ENCODE measurements at regions not wholly inside any gene's neighbourhood (a gene's known extent, or its start where the extent isn't known, plus 50 kb on each side); places are given as distances from the start of the nearest gene placed in this dataset.

- TF ChIP-seq, protein P1, sequence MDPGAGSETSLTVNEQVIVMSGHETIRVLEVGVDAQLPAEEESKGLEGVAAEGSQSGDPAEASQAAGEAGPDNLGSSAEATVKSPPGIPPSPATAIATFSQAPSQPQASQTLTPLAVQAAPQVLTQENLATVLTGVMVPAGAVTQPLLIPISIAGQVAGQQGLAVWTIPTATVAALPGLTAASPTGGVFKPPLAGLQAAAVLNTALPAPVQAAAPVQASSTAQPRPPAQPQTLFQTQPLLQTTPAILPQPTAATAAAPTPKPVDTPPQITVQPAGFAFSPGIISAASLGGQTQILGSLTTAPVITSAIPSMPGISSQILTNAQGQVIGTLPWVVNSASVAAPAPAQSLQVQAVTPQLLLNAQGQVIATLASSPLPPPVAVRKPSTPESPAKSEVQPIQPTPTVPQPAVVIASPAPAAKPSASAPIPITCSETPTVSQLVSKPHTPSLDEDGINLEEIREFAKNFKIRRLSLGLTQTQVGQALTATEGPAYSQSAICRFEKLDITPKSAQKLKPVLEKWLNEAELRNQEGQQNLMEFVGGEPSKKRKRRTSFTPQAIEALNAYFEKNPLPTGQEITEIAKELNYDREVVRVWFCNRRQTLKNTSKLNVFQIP (CRISPR knock-in tag; IDR thresholded peaks at IDR 0.05; ENCODE audit: borderline replicate concordance, low read depth): no peak
- no peak for TF ChIP-seq ZFP30 (CRISPR knock-in tag; IDR thresholded peaks at IDR 0.05)
- TF ChIP-seq ZNF8 (CRISPR knock-in tag; IDR thresholded peaks at IDR 0.05): no peak
- TF ChIP-seq SNAI2 (CRISPR knock-in tag; IDR thresholded peaks at IDR 0.05): no peak
- no peak for TF ChIP-seq PATZ1 (CRISPR knock-in tag; IDR thresholded peaks at IDR 0.05; ENCODE audit: borderline replicate concordance)
These were observed 230.4 kb upstream of the MYT1L start for GRCh38 chr2:2561346-2562095.

All from SK-N-SH treated with all-trans-retinoic acid at 6 μM for 48 hours (cell line).